Fibroblast of lung (primary cell): ENCODE measurements at regions not wholly inside any gene's neighbourhood (a gene's known extent, or its start where the extent isn't known, plus 50 kb on each side); places are given as distances from the start of the nearest gene placed in this dataset.

Experiments
- DNase-seq, 2 donors: peaks; one replicate each; pipeline versions ENCODE4 v3.0.0 to v3.0.0-alpha.2; 2010; ENCODE audit warnings: low read depth in 2 of 2
- H2AFZ ChIP-seq: 2 replicates; pipeline ENCODE4 v1.5.1; 2012; ENCODE audit warnings: low read length, control low read depth, inconsistent platforms
- H3K27ac ChIP-seq: 2 replicates; pipeline ENCODE4 v1.5.1; 2011; ENCODE audit warnings: low read length, control low read depth; ENCODE audit not compliant: insufficient read depth
- H3K27me3 ChIP-seq: 2 replicates; pipeline ENCODE4 v1.5.1; 2011; ENCODE audit warnings: mild to moderate bottlenecking, low read length; ENCODE audit not compliant: control insufficient read depth, insufficient read depth
- H3K36me3 ChIP-seq: 2 replicates; pipeline ENCODE4 v1.5.1; 2011; ENCODE audit warnings: low read length; ENCODE audit not compliant: control insufficient read depth, insufficient read depth
- H3K4me1 ChIP-seq: 2 replicates; pipeline ENCODE4 v1.5.1; 2011; ENCODE audit warnings: low read length; ENCODE audit not compliant: control insufficient read depth, insufficient read depth; ENCODE audit errors: extremely low read depth
- H3K4me2 ChIP-seq: 2 replicates; pipeline ENCODE4 v1.5.1; 2011; ENCODE audit warnings: low read length, control low read depth; ENCODE audit not compliant: insufficient read depth; ENCODE audit errors: extremely low read depth
- H3K4me3 ChIP-seq, 4 experiments: fragments of 200-600 bp in 1 of 4; sonication (generic) in 1 of 4; replicated peaks in 1 of 4; 2 replicates each; pipeline ENCODE4 v1.5.1; 2011 to 2016; ENCODE audit warnings: low read length in 4 of 4, low read depth in 3 of 4, mild to moderate bottlenecking in 3 of 4, control low read depth in 2 of 4, inconsistent platforms in 1 of 4, mixed read lengths in 1 of 4; ENCODE audit not compliant: insufficient read depth in 1 of 4; ENCODE audit errors: control extremely low read depth in 1 of 4
- H3K79me2 ChIP-seq: 2 replicates; pipeline ENCODE4 v1.5.1; 2012; ENCODE audit warnings: mild to moderate bottlenecking, low read length, inconsistent platforms; ENCODE audit not compliant: control insufficient read depth, insufficient read depth
- H3K9ac ChIP-seq: 2 replicates; pipeline ENCODE4 v1.5.1; 2011; ENCODE audit warnings: mild to moderate bottlenecking, low read length, control low read depth; ENCODE audit not compliant: insufficient read depth
- H3K9me3 ChIP-seq: 2 replicates; pipeline ENCODE4 v1.5.1; 2012; ENCODE audit warnings: low read depth, low read length; ENCODE audit not compliant: control insufficient read depth, insufficient read depth
- H4K20me1 ChIP-seq: 2 replicates; pipeline ENCODE4 v1.5.1; 2011; ENCODE audit warnings: low read length; ENCODE audit not compliant: control insufficient read depth, insufficient read depth; ENCODE audit errors: extremely low read depth
- CTCF ChIP-seq, 2 donors: IDR thresholded peaks in 1 of 2; conservative IDR thresholded peaks in 1 of 2; 1 replicate in 1 of 2; 2 replicates in 1 of 2; pipeline ENCODE4 v1.5.1; 2011 to 2012; ENCODE audit warnings: low read length in 2 of 2, control low read depth in 1 of 2, inconsistent platforms in 1 of 2, low read depth in 1 of 2, mild to moderate bottlenecking in 1 of 2
- EZH2 ChIP-seq: IDR thresholded peaks from 2 replicates; pipeline ENCODE4 v1.5.1; 2012; ENCODE audit warnings: low read length, control low read depth, mild to moderate bottlenecking; ENCODE audit errors: missing control alignments

GRCh38 chr2:57107353-57107752 lies 923.6 kb downstream of the CCDC85A start:
- no peaks in the 10 kb centered on the region for H3K36me3 ChIP-seq
- H3K9ac ChIP-seq, result no peak overlapping the region
- DNase-seq, result no peak
- H3K4me3 ChIP-seq, result no peak overlapping the region
- no peak overlapping the region for H3K4me2 ChIP-seq
- no peak overlapping the region for H2AFZ ChIP-seq
- H3K79me2 ChIP-seq, result no peaks in the 10 kb centered on the region
- no peaks in the 10 kb centered on the region for H3K4me1 ChIP-seq
- no peaks in the 10 kb centered on the region for H4K20me1 ChIP-seq
- H3K27me3 ChIP-seq, result no peaks in the 10 kb centered on the region
- no peak for TF ChIP-seq EZH2
- TF ChIP-seq CTCF (conservative IDR thresholded peaks at IDR 0.05 in 1 of 2, IDR thresholded peaks at IDR 0.05 in 1 of 2; ENCODE audit: low read depth in 1 of 2, low read length in 2 of 2), result no peak
- no peak overlapping the region for H3K27ac ChIP-seq
- H3K9me3 ChIP-seq, result no peaks in the 10 kb centered on the region

- Histone ChIP-seq H3K9me3 (no peaks in the 10 kb centered on the region), H3K4me2 (no peak overlapping the region), H3K36me3 (no peaks in the 10 kb centered on the region), H3K27me3 (no peaks in the 10 kb centered on the region), H4K20me1 (no peaks in the 10 kb centered on the region), H2AFZ (no peak overlapping the region), H3K4me3 (no peak overlapping the region), H3K9ac (no peak overlapping the region), H3K4me1 (no peaks in the 10 kb centered on the region), H3K79me2 (no peaks in the 10 kb centered on the region), H3K27ac (no peak overlapping the region)
- no peak for TF ChIP-seq EZH2
- TF ChIP-seq CTCF (conservative IDR thresholded peaks at IDR 0.05 in 1 of 2, IDR thresholded peaks at IDR 0.05 in 1 of 2; ENCODE audit: low read depth in 1 of 2, low read length in 2 of 2), result no peak
- DNase-seq, result no peak
Measured at GRCh38 chr2:57111531-57111930, 927.7 kb downstream of the CCDC85A start.

DNA sequence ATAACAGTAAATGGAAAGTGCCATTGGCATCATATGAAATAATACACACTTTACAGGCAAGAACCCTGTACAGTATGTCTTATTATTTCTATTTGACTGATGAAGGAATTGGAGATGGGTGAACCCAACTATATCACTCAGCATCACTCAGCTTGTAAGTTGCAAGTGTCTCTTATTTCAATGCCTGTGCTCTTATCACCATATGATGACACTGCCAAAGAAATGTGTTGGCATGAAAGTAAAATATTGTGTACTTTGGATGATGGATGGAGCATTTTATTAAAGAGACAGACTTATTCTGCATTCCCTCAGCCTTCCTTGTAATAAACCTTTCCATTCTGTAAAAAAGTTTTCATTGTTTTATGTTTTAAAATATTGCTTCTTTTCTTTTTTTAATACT lies 927.5 kb upstream of the VRK2 start:
- Histone ChIP-seq H3K27ac (no peak overlapping the region), H2AFZ (no peak overlapping the region), H3K36me3 (no peaks in the 10 kb centered on the region), H3K4me2 (no peak overlapping the region), H3K9ac (no peak overlapping the region), H3K27me3 (no peaks in the 10 kb centered on the region), H3K4me1 (no peaks in the 10 kb centered on the region), H3K79me2 (no peaks in the 10 kb centered on the region), H4K20me1 (no peaks in the 10 kb centered on the region), H3K9me3 (no peaks in the 10 kb centered on the region), H3K4me3 (no peak overlapping the region)
- TF ChIP-seq CTCF (conservative IDR thresholded peaks at IDR 0.05 in 1 of 2, IDR thresholded peaks at IDR 0.05 in 1 of 2; ENCODE audit: low read depth in 1 of 2, low read length in 2 of 2) (no peak), EZH2 (no peak)
- DNase-seq, result no peak
